ENCODE measurements at regions not wholly inside any gene's neighbourhood (a gene's known extent, or its start where the extent isn't known, plus 50 kb on each side); places are given as distances from the start of the nearest gene placed in this dataset.

DNA sequence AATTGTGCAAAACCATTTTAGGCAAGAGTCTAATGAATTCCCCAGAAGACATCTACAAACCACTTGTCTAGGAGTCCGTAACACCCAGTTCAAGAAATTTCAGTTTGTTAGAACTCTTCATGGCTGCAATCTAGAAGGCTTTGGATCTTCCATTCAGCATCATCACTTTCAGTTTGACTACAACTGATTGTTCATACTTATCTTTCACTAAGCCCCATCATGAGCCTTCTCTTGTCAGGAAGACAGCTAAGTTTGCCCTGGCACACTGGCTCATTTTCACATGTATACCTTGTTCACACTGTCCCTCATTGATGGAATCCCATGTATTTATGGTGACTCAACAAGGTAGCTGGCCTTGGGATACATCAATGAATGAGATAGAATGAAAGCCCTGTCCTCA, 898.4 kb upstream of the CELF4 start:
- TF ChIP-seq POLR2AphosphoS5 (IDR thresholded peaks at IDR 0.05; ENCODE audit: low read length) (no peak), ZZZ3 (IDR thresholded peaks at IDR 0.05; ENCODE audit: control insufficient read depth, insufficient read length, low read depth) (no peak)

Measured in GM12878 (cell line).